HG03097 (cell line): ENCODE measurements at regions not wholly inside any gene's neighbourhood (a gene's known extent, or its start where the extent isn't known, plus 50 kb on each side); places are given as distances from the start of the nearest gene placed in this dataset.

Experiments
- ATAC-seq: cut with Tn5 transposase; IDR thresholded peaks from one replicate; pipeline ENCODE4 v1.9.1; 2021; ENCODE audit not compliant: unreplicated experiment, low FRiP score

GRCh38 chr2:103660519-103660918 is 898.7 kb downstream of the TMEM182 start:
- ATAC-seq = no peak

GRCh38 chr2:103660947-103661346 is 899.1 kb downstream of the TMEM182 start:
- no peak for ATAC-seq

- no peak for ATAC-seq
Observed at GRCh38 chr2:103664690-103665089, 902.9 kb downstream of the TMEM182 start.

GRCh38 chr2:103667335-103667884 is 905.6 kb downstream of the TMEM182 start:
- no peak for ATAC-seq

- ATAC-seq = no peak
Observed at GRCh38 chr2:103669531-103669930, 907.7 kb downstream of the TMEM182 start.
